Prostate gland (tissue), 2 donors: ENCODE measurements at regions not wholly inside any gene's neighbourhood (a gene's known extent, or its start where the extent isn't known, plus 50 kb on each side); places are given as distances from the start of the nearest gene placed in this dataset.

Experiments used
- DNase-seq: peaks from one replicate; pipeline ENCODE4 v3.0.0-alpha.2; 2019; ENCODE audit warnings: low spot score
- H3K27ac ChIP-seq, 2 donors: fragments of 200-600 bp; sonication (generic); 2 replicates each; pipeline ENCODE4 v1.5.1; 2017 to 2019
- H3K27me3 ChIP-seq: fragments of 200-600 bp; sonication (generic); replicated peaks from 2 replicates; pipeline ENCODE4 v1.5.1; 2019; ENCODE audit not compliant: insufficient read depth
- H3K36me3 ChIP-seq, 2 donors: fragments of 200-600 bp; sonication (generic); 1 replicate in 1 of 2; 2 replicates in 1 of 2; pipeline versions ENCODE4 v1.5.1 to v1.8.1; 2017 to 2019
- H3K4me1 ChIP-seq: fragments of 200-600 bp; sonication (generic); replicated peaks from 2 replicates; pipeline ENCODE4 v1.5.1; 2019
- H3K4me3 ChIP-seq, 2 donors: fragments of 200-600 bp; sonication (generic); 2 replicates each; pipeline ENCODE4 v1.5.1; 2017 to 2019
- H3K9me3 ChIP-seq: fragments of 200-600 bp; sonication (generic); 2 replicates; pipeline ENCODE4 v1.5.1; 2017
- POLR2A ChIP-seq: fragments of 450-650 bp; IDR thresholded peaks from one replicate; pipeline ENCODE4 v1.6.1; 2016; ENCODE audit warnings: antibody characterized with exemption, mild to moderate bottlenecking
- POLR2AphosphoS5 ChIP-seq: sonication (generic); formaldehyde crosslinking; IDR thresholded peaks from one replicate; pipeline ENCODE4 v1.6.1; 2017; ENCODE audit warnings: antibody characterized with exemption
- WGBS: methylation state at CpG from one replicate; pipeline ENCODE4 v1.1.5; 2018; 5-methylcytosine and 5-hydroxymethylcytosine counted together
- intact Hi-C: fragments of 100-400 bp; cut with DNase I; formaldehyde crosslinking; loops from one replicate; pipeline ENCODE4 v1.14.2; 2022
- TF ChIP-seq, protein P1 (sequence below), 4 experiments: fragments of 200-600 bp in 2 of 4; fragments of 450-650 bp in 2 of 4; sonication (generic) in 2 of 4; IDR thresholded peaks; 1 replicate in 3 of 4; 2 replicates in 1 of 4; pipeline ENCODE4 v1.5.1; 2016 to 2019; ENCODE audit warnings: antibody characterized with exemption in 4 of 4, mild to moderate bottlenecking in 2 of 4, moderate library complexity in 2 of 4

DNA sequence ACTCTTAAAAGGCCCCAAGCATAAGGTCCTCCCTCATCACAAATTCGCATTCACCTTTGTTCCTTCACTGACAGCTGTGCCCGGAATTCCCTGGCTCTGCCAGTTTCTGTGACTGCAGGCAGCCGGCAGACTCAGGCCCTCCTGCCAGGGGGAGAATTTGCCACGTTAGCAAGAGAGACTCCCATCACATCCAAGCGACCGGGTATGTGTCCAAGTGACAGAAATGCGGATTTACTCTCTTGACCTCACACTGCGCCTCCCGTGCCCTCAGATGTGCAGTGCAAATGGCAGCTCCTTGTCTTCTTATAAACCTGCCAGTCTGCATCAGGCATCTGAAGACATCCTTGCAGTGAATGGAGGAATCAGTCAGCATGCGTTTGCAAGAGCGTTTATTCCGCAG is 187.1 kb upstream of the WWC1 start:
- Histone ChIP-seq H3K36me3 (no peaks in the 10 kb centered on the region), H3K27me3 (no peaks in the 10 kb centered on the region), H3K9me3 (no peaks in the 10 kb centered on the region), H3K27ac (no peak overlapping the region), H3K4me3 (no peak overlapping the region), H3K4me1 (no peaks in the 10 kb centered on the region)
- intact Hi-C loops, result no loop called here
- TF ChIP-seq POLR2AphosphoS5 (no peak), POLR2A (no peak)
- TF ChIP-seq, protein P1, sequence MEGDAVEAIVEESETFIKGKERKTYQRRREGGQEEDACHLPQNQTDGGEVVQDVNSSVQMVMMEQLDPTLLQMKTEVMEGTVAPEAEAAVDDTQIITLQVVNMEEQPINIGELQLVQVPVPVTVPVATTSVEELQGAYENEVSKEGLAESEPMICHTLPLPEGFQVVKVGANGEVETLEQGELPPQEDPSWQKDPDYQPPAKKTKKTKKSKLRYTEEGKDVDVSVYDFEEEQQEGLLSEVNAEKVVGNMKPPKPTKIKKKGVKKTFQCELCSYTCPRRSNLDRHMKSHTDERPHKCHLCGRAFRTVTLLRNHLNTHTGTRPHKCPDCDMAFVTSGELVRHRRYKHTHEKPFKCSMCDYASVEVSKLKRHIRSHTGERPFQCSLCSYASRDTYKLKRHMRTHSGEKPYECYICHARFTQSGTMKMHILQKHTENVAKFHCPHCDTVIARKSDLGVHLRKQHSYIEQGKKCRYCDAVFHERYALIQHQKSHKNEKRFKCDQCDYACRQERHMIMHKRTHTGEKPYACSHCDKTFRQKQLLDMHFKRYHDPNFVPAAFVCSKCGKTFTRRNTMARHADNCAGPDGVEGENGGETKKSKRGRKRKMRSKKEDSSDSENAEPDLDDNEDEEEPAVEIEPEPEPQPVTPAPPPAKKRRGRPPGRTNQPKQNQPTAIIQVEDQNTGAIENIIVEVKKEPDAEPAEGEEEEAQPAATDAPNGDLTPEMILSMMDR (IDR thresholded peaks at IDR 0.05), result no peak
- WGBS, result 51% methylated on average over 12 of the region's 12 CpGs
- DNase-seq, result no peak

DNA sequence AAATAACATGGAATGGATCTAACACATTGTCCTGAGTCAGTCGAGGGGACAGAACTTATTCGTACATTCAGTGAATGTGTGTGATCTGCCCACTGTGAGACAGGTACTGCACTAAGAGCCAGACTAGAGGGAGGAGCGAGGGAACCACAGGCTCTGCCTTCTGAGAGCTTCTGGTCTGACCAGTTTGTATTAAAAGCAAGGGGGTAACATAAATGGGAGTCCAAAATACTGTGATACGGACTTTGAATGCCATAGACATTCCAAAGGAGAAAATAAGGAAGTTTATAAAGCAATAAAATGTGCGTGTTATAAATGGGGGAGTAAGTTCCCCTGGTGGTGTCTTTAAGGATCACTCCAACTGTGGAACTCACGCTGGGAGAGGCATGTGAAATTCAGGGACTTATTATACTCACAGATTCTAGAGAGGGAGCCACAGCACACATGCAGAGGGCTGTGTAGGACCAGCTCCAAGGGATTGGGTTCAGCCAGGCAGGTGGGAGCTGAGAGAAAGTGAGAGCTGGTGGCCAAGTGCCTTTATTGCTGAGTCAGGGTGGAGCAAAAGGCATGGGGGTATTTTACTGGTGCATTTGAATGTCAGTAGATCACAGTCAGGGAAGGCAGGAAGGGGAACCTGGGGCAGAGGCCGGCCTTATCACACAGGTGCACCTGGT is 186.5 kb upstream of the WWC1 start:
- Histone ChIP-seq H3K27ac (no peak overlapping the region), H3K4me3 (no peak overlapping the region), H3K36me3 (no peaks in the 10 kb centered on the region), H3K4me1 (no peaks in the 10 kb centered on the region), H3K9me3 (no peaks in the 10 kb centered on the region), H3K27me3 (no peaks in the 10 kb centered on the region)
- intact Hi-C loops, result no loop called here
- TF ChIP-seq, protein P1 (IDR thresholded peaks at IDR 0.05), result peak in 2 of 4 experiments; percentile 23 to 39
- TF ChIP-seq POLR2AphosphoS5 (peak; percentile 13), POLR2A (no peak)
- WGBS, result 31% methylated on average over 7 of the region's 7 CpGs
- DNase-seq, result no peak

DNA sequence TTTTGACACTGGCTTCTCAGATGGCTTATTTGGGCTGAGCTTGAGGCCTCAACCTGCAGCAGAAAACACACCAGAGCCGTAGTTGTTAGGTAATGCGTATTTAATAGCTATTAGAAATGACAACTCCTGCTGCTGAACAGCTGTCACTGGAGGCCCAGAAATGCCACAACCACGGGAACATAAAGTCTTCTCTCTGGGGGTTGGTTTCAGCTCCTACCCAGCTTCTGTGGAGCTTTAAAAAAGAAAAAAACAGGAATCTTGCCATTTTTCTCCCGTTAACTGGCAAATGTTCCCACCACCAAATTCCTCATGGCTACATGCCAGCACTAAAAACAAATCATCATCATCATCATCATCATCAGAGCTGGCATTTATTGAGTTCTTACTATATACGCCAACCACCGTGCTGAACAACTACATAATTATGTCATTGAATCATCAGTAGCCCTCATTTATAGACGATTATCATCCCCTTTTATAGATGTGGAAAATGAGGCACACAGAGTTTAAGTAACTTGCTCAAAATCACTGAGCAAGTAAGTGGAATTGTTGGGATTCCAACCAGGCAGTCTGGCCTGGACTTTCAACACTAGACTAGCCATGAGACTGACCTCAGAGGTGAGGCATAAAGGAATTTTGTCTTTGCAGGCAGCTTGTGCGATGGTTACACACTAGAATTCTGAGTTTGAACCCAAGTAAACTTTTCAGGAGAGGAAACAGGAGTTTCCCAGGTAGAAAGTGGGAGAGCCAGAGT is 185.3 kb upstream of the WWC1 start:
- intact Hi-C loops, result no loop called here
- Histone ChIP-seq H3K27me3 (no peaks in the 10 kb centered on the region), H3K4me3 (no peak overlapping the region), H3K9me3 (no peaks in the 10 kb centered on the region), H3K27ac (no peak overlapping the region), H3K4me1 (no peaks in the 10 kb centered on the region), H3K36me3 (no peaks in the 10 kb centered on the region)
- no peak for DNase-seq
- 62% methylated on average over 8 of the region's 8 CpGs for WGBS
- TF ChIP-seq POLR2A, result no peak
- TF ChIP-seq, protein P1 (IDR thresholded peaks at IDR 0.05), result no peak
- no peak for TF ChIP-seq POLR2AphosphoS5

- intact Hi-C loops, result no loop called here
- H3K4me3 ChIP-seq, result no peak overlapping the region
- WGBS, result 83% methylated on average over 5 of the region's 5 CpGs
- no peak for TF ChIP-seq POLR2A
- no peak for TF ChIP-seq POLR2AphosphoS5
- TF ChIP-seq, protein P1 (IDR thresholded peaks at IDR 0.05), result no peak
- no peaks in the 10 kb centered on the region for H3K27me3 ChIP-seq
- no peaks in the 10 kb centered on the region for H3K4me1 ChIP-seq
- no peak overlapping the region for H3K27ac ChIP-seq
- no peaks in the 10 kb centered on the region for H3K36me3 ChIP-seq
- no peaks in the 10 kb centered on the region for H3K9me3 ChIP-seq
- DNase-seq, result no peak
Observed at GRCh38 chr5:168109441-168109840, 182.0 kb upstream of the WWC1 start.

GRCh38 chr5:168110384-168110783 is 181.1 kb upstream of the WWC1 start:
- Histone ChIP-seq H3K27ac (no peak overlapping the region), H3K36me3 (no peaks in the 10 kb centered on the region), H3K9me3 (no peaks in the 10 kb centered on the region), H3K4me3 (no peak overlapping the region), H3K4me1 (no peaks in the 10 kb centered on the region), H3K27me3 (no peaks in the 10 kb centered on the region)
- DNase-seq, result no peak
- TF ChIP-seq POLR2AphosphoS5, result no peak
- no peak for TF ChIP-seq POLR2A
- TF ChIP-seq, protein P1 (IDR thresholded peaks at IDR 0.05), result no peak
- intact Hi-C loops, result no loop called here
- WGBS, result 88% methylated on average over 5 of the region's 5 CpGs
